ENCODE measurements at regions not wholly inside any gene's neighbourhood (a gene's known extent, or its start where the extent isn't known, plus 50 kb on each side); places are given as distances from the start of the nearest gene placed in this dataset.

GRCh38 chr7:25597946-25598345 is 369.7 kb upstream of the NPVF start:
- TF ChIP-seq ZNF274 (IDR thresholded peaks at IDR 0.05; ENCODE audit: low read depth, low read length) (no peak), YY1 (IDR thresholded peaks at IDR 0.05; ENCODE audit: insufficient read depth, insufficient read length) (no peak), SUZ12 (IDR thresholded peaks at IDR 0.05; ENCODE audit: extremely low read depth, insufficient read depth, insufficient read length) (no peak)

Data from NT2/D1 (cell line).